Cardiac septum (tissue), 1 donor: ENCODE measurements at regions not wholly inside any gene's neighbourhood (a gene's known extent, or its start where the extent isn't known, plus 50 kb on each side); places are given as distances from the start of the nearest gene placed in this dataset.
"Not testable (repeated sequence)": the region's sequence is repeated elsewhere in the genome, so short reads cannot be mapped to it uniquely, and the experiment has no call there.

Source experiments
- DNase-seq: peaks from one replicate; pipeline ENCODE4 v3.0.0-alpha.2; 2020; ENCODE audit warnings: low spot score
- intact Hi-C: fragments of 100-400 bp; cut with DNase I; formaldehyde crosslinking; loops from one replicate; pipeline ENCODE4 v1.14.0; 2022
- donor health status: DM: no; HTN: no; CAD: no.

GRCh38 chr20:22829356-22829755 is 205.8 kb upstream of the SSTR4 start:
- DNase-seq, result no peak
- intact Hi-C loops, result no loop called here

GRCh38 chr20:22830138-22830537 is 205.0 kb upstream of the SSTR4 start:
- intact Hi-C loops, result no loop called here
- DNase-seq, result no peak

- DNase-seq, intact Hi-C loops: not testable (repeated sequence)
These were observed 204.4 kb upstream of the SSTR4 start for GRCh38 chr20:22830715-22831114.

GRCh38 chr20:22833851-22834250 is 201.3 kb upstream of the SSTR4 start:
- intact Hi-C loops, result no loop called here
- DNase-seq, result no peak

- DNase-seq, result no peak
- intact Hi-C loops, result no loop called here
These were observed 200.4 kb upstream of the SSTR4 start for GRCh38 chr20:22834651-22835256.

GRCh38 chr20:22836211-22836610 is 198.9 kb upstream of the SSTR4 start:
- no peak for DNase-seq
- intact Hi-C loops, result no loop called here

GRCh38 chr20:22836877-22837276 is 198.2 kb upstream of the SSTR4 start:
- DNase-seq, result no peak
- intact Hi-C loops, result no loop called here

- intact Hi-C loops, result no loop called here
- no peak for DNase-seq
These were observed 197.1 kb upstream of the SSTR4 start for GRCh38 chr20:22838001-22838400.

GRCh38 chr20:22841846-22842245 is 193.3 kb upstream of the SSTR4 start:
- intact Hi-C loops, result no loop called here
- no peak for DNase-seq

GRCh38 chr20:22842793-22843192 is 192.3 kb upstream of the SSTR4 start:
- no peak for DNase-seq
- intact Hi-C loops, result no loop called here

GRCh38 chr20:22844959-22845358 is 190.2 kb upstream of the SSTR4 start:
- no peak for DNase-seq
- intact Hi-C loops, result no loop called here

GRCh38 chr20:22846863-22847262 is 188.2 kb upstream of the SSTR4 start:
- intact Hi-C loops, result no loop called here
- DNase-seq, result no peak

- intact Hi-C loops, result no loop called here
These were observed 186.7 kb upstream of the SSTR4 start for GRCh38 chr20:22848364-22848763.

GRCh38 chr20:22851679-22852346 is 183.3 kb upstream of the SSTR4 start:
- intact Hi-C loops, DNase-seq: not testable (repeated sequence)

More at GRCh38 chr20:22848364-22848763, 186.7 kb upstream of the SSTR4 start:
- DNase-seq, result no peak

GRCh38 chr20:22861231-22861980 is 173.7 kb upstream of the SSTR4 start:
- no peak for DNase-seq
- intact Hi-C loops, result loop anchor here (5.0 to 10.0 kb wide), 4 partner anchors 116 to 373 kb away; no protein-coding TSS in a partner anchor

GRCh38 chr20:22861990-22862389 is 173.1 kb upstream of the SSTR4 start:
- DNase-seq, result peak; percentile 79
- intact Hi-C loops, result loop anchor here (2.0 to 10.0 kb wide), 5 partner anchors 115 to 373 kb away; partner anchors contain the start of gene THBD

GRCh38 chr20:22862671-22863230 is 172.4 kb upstream of the SSTR4 start:
- intact Hi-C loops, result loop anchor here (2.0 to 10.0 kb wide), 5 partner anchors 115 to 372 kb away; partner anchors contain the start of gene THBD
- DNase-seq, result no peak

GRCh38 chr20:22863826-22864225 is 171.3 kb upstream of the SSTR4 start:
- no peak for DNase-seq
- intact Hi-C loops, result loop anchor here (2.0 to 10.0 kb wide), 5 partner anchors 113 to 371 kb away; partner anchors contain the start of gene THBD

GRCh38 chr20:22866812-22867341 is 168.2 kb upstream of the SSTR4 start:
- intact Hi-C loops, result loop anchor here (10.0 kb wide), 2 partner anchors 172 to 368 kb away; no protein-coding TSS in a partner anchor
- no peak for DNase-seq

- no peak for DNase-seq
- intact Hi-C loops, result no loop called here
These were observed 156.9 kb upstream of the SSTR4 start for GRCh38 chr20:22878166-22878565.
